Fibroblast of skin of right quadriceps (primary cell): ENCODE measurements at regions not wholly inside any gene's neighbourhood (a gene's known extent, or its start where the extent isn't known, plus 50 kb on each side); places are given as distances from the start of the nearest gene placed in this dataset.
"Not testable (repeated sequence)": the region's sequence is repeated elsewhere in the genome, so short reads cannot be mapped to it uniquely, and the experiment has no call there.

ENCODE experiments used
- DNase-seq: peaks from one replicate; pipeline ENCODE4 v3.0.0-alpha.2; 2013

DNA sequence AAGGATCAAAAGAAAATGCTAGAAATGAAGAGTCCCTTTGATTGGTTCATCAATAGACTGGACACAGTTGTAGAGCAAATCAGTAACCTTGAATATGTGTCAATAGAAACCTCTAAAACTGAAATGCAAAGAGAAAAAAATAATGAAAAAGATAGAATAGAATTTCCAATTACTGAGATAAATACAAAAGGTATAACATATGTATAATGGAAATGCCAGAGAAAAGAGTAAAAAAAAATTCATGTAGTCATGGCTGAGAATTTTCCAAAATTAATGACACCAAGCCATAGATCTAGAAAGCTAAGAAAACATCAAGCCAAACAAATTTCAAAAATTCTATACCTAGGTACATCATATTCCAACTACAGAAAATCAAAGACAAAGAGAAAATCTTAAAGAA lies 62.0 kb upstream of the HGF start:
- no peak for DNase-seq

DNA sequence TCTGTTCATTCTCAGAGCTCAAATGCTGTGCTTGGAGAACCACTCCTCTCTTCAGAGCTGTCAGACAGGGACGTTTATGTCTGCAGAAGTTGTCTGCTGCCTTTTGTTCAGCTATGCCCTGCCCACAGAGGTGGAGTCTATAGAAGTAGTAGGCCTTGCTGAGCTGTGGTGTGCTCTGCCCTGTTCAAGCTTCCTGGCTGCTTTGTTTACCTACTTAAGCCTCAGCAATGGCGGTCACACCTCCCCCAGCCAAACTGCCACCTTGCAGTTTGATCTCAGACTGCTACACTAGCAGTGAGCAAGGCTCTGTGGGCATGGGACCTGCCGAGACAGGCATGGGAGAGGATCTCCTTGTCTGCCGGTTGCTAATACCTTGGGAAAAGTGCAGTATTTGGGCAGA lies 59.7 kb upstream of the HGF start:
- DNase-seq = not testable (repeated sequence)

DNA sequence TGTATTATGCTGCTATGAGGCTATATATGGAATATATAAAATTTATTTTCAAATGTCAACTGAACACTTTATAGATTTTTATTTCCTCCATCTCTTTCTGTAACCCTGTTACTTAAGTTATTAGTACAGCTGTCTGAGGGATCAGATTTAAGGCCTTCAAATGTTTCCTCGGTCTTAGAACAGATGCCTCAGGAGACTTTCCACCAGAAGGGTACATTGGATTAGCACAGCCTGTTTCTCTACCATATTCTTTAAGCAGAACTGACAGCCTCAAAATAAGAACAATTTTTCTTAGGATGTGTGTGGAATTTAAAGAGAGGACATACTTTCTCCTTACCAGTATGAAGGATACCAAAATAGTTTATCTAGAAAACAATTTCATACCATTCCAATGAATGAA lies 53.0 kb upstream of the HGF start:
- DNase-seq = no peak

DNA sequence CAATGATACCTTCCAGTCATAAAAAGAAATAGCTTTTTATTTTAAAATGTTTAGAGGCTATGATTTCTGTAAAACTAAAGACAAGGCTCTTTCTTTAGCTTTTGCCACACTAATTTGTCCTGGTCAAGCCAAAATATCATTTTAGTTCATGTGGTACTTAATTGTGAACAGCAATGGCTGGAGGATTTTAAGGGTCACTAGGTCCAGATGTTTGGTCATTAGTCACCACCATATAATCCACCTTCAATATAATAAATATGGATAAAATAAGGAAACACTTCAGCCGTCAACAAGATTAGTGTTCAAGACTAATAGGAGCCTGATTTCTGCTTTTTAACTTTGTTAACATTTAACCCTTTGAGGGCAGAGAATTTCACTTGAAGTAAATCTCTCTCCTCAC lies 50.0 kb upstream of the HGF start:
- no peak for DNase-seq
